ENCODE measurements at regions not wholly inside any gene's neighbourhood (a gene's known extent, or its start where the extent isn't known, plus 50 kb on each side); places are given as distances from the start of the nearest gene placed in this dataset.

GRCh38 chr4:23463071-23463470 is 426.8 kb downstream of the PPARGC1A start:
- dilution Hi-C loops (cut with HindIII; ENCODE audit: low sequenced_read_pairs, unreplicated experiment) = no loop called here

More at GRCh38 chr4:23463071-23463470, 426.8 kb downstream of the PPARGC1A start:
- H3K4me1 ChIP-seq (ENCODE audit: control insufficient read depth, insufficient read depth, low read length) = no peaks in the 10 kb centered on the region
- DNase-seq (no peak), ATAC-seq (ENCODE audit: low read depth) (no peak)
- H3K4me3 ChIP-seq (ENCODE audit: insufficient read depth, low read depth, low read length) = no peak overlapping the region
- intact Hi-C loops (cut with micrococcal nuclease) (no loop called here), in situ Hi-C loops (cut with MboI; ENCODE audit: low sequenced_read_pairs) (no loop called here)
- no peak overlapping the region for H3K4me2 ChIP-seq (ENCODE audit: low read depth, low read length)
- no peak overlapping the region for H2BK15ac ChIP-seq (ENCODE audit: low read depth, low read length)
- H3K27me3 ChIP-seq (ENCODE audit: control insufficient read depth, insufficient read depth, low read length) = no peaks in the 10 kb centered on the region
- BruUV-seq (replicated peaks) = no TSS peak
- no peak overlapping the region for H3K27ac ChIP-seq (ENCODE audit: insufficient read depth, low read length)
- ChIA-PET CTCF (interaction anchor here (0.6 kb wide), 1 partner anchor 632 kb away, joined by 3 read pairs; no protein-coding TSS in a partner anchor), POLR2A (ENCODE audit: unreplicated experiment) (no interaction called here)
- H3K14ac ChIP-seq (replicated peaks; ENCODE audit: low read depth, low read length) = no peak overlapping the region
- H3K9ac ChIP-seq (ENCODE audit: low read depth, low read length) = no peak overlapping the region
- H3K18ac ChIP-seq (ENCODE audit: low read depth, low read length) = no peak overlapping the region
- H2BK120ac ChIP-seq (ENCODE audit: low read depth, low read length) = no peak overlapping the region
- no peak overlapping the region for H4K91ac ChIP-seq (ENCODE audit: insufficient read depth, low read depth, low read length)
- H2AFZ ChIP-seq (replicated peaks; ENCODE audit: low read length, poor library complexity) = no peak overlapping the region
- H4K5ac ChIP-seq (ENCODE audit: low read depth, low read length) = no peak overlapping the region
- H3K9me1 ChIP-seq (ENCODE audit: insufficient read depth, low read length) = no peaks in the 10 kb centered on the region
- no peak overlapping the region for H2AK9ac ChIP-seq (replicated peaks; ENCODE audit: low read depth, low read length, poor library complexity)
- H3K79me1 ChIP-seq (ENCODE audit: low read depth in 1 of 2, low read length in 2 of 2) = no peaks in the 10 kb centered on the region
- H3K56ac ChIP-seq (ENCODE audit: extremely low read depth, insufficient read depth, low read length) = no peak overlapping the region
- H3K36me3 ChIP-seq (ENCODE audit: control insufficient read depth, insufficient read depth, low read length) = no peaks in the 10 kb centered on the region
- no peak overlapping the region for H2BK5ac ChIP-seq (ENCODE audit: low read depth, low read length, poor library complexity, severe bottlenecking)
- H2AK5ac ChIP-seq (ENCODE audit: low read depth, low read length) = no peak overlapping the region
- TF ChIP-seq RFX5 (IDR thresholded peaks at IDR 0.05; ENCODE audit: low read depth, low read length) = no peak
- TF ChIP-seq MAFK (IDR thresholded peaks at IDR 0.05; ENCODE audit: low read depth, low read length) = peak; percentile 39
- H2BK20ac ChIP-seq (ENCODE audit: low read depth, low read length) = no peak overlapping the region
- no peak overlapping the region for H3K23ac ChIP-seq (ENCODE audit: low read depth, low read length)
- H4K8ac ChIP-seq (ENCODE audit: low read depth in 2 of 2, low read length in 2 of 2) = no peak overlapping the region
- no peaks in the 10 kb centered on the region for H4K20me1 ChIP-seq (ENCODE audit: insufficient read depth, low read length)
- H3K9me3 ChIP-seq (ENCODE audit: control insufficient read depth, insufficient read depth, low read length) = peaks cover 5% of the 10 kb centered on the region; the same call in 1 of the 2 replicates
- H3K4ac ChIP-seq (ENCODE audit: low read depth, low read length) = no peak overlapping the region
